Colonic mucosa (tissue), 4 donors: ENCODE measurements at regions not wholly inside any gene's neighbourhood (a gene's known extent, or its start where the extent isn't known, plus 50 kb on each side); places are given as distances from the start of the nearest gene placed in this dataset.
"Not testable (repeated sequence)": the region's sequence is repeated elsewhere in the genome, so short reads cannot be mapped to it uniquely, and the experiment has no call there.

Experiments used
- DNase-seq: peaks from one replicate; pipeline ENCODE4 v3.0.0-alpha.2; 2020
- H3K27ac ChIP-seq: fragments of 200-600 bp; one replicate; pipeline ENCODE4 v1.8.0; 2021
- H3K27me3 ChIP-seq: fragments of 200-600 bp; one replicate; pipeline ENCODE4 v1.8.0; 2021
- H3K36me3 ChIP-seq: fragments of 200-600 bp; one replicate; pipeline ENCODE4 v1.8.0; 2021
- H3K4me1 ChIP-seq: fragments of 200-600 bp; one replicate; pipeline ENCODE4 v1.8.0; 2021; ENCODE audit warnings: mild to moderate bottlenecking
- H3K4me3 ChIP-seq: fragments of 200-600 bp; one replicate; pipeline ENCODE4 v1.8.0; 2021
- H3K9ac ChIP-seq, 2 donors: one replicate each; pipeline ENCODE4 v1.7.0; 2013; ENCODE audit warnings: control low read depth in 2 of 2, low read depth in 2 of 2, low read length in 2 of 2
- H3K9me3 ChIP-seq: fragments of 200-600 bp; one replicate; pipeline ENCODE4 v1.8.0; 2021
- CTCF ChIP-seq: fragments of 200-600 bp; IDR thresholded peaks from one replicate; pipeline ENCODE4 v1.8.0; 2022; ENCODE audit warnings: antibody characterized with exemption, mild to moderate bottlenecking
- intact Hi-C: fragments of 100-400 bp; cut with DNase I; formaldehyde crosslinking; loops from one replicate; pipeline ENCODE4 v1.14.1; 2022
- donor health status: healthy.
- donor health status: DM: no; HTN: no; CAD: no.
- donor health status: DM: no; HTN: no; CAD: no.

GRCh38 chr6:10177704-10178103 lies 237.2 kb downstream of the TFAP2A start:
- Histone ChIP-seq H3K9ac (no peak overlapping the region), H3K4me3 (no peak overlapping the region), H3K27me3 (no peaks in the 10 kb centered on the region), H3K27ac (no peak overlapping the region), H3K9me3 (no peaks in the 10 kb centered on the region), H3K36me3 (no peaks in the 10 kb centered on the region), H3K4me1 (no peaks in the 10 kb centered on the region)
- no peak for TF ChIP-seq CTCF
- DNase-seq: no peak
- intact Hi-C loops: no loop called here

GRCh38 chr6:10175362-10175761 lies 239.5 kb downstream of the TFAP2A start:
- TF ChIP-seq CTCF: no peak
- H3K4me3 ChIP-seq: no peak overlapping the region
- H3K36me3 ChIP-seq: no peaks in the 10 kb centered on the region
- intact Hi-C loops: no loop called here
- H3K27me3 ChIP-seq: no peaks in the 10 kb centered on the region
- no peak for DNase-seq
- no peak overlapping the region for H3K27ac ChIP-seq
- H3K9me3 ChIP-seq: no peaks in the 10 kb centered on the region
- no peaks in the 10 kb centered on the region for H3K4me1 ChIP-seq
- no peak overlapping the region for H3K9ac ChIP-seq

- Histone ChIP-seq H3K4me1 (no peaks in the 10 kb centered on the region), H3K36me3 (no peaks in the 10 kb centered on the region), H3K4me3 (no peak overlapping the region), H3K27me3 (no peaks in the 10 kb centered on the region), H3K9me3 (no peaks in the 10 kb centered on the region), H3K9ac (no peak overlapping the region), H3K27ac (no peak overlapping the region)
- intact Hi-C loops: no loop called here
- no peak for TF ChIP-seq CTCF
- no peak for DNase-seq
Observed at GRCh38 chr6:10174761-10175160, 240.1 kb downstream of the TFAP2A start.

- Histone ChIP-seq H3K9ac (no peak overlapping the region), H3K4me3 (no peak overlapping the region), H3K36me3 (no peaks in the 10 kb centered on the region), H3K27me3 (no peaks in the 10 kb centered on the region), H3K4me1 (no peaks in the 10 kb centered on the region), H3K9me3 (no peaks in the 10 kb centered on the region), H3K27ac (no peak overlapping the region)
- DNase-seq: no peak
- intact Hi-C loops: no loop called here
- TF ChIP-seq CTCF: no peak
Observed at GRCh38 chr6:10174056-10174455, 240.8 kb downstream of the TFAP2A start.

GRCh38 chr6:10171706-10172105 lies 243.2 kb downstream of the TFAP2A start:
- H3K9me3 ChIP-seq, H3K27ac ChIP-seq, H3K4me1 ChIP-seq, DNase-seq, intact Hi-C loops, H3K9ac ChIP-seq, H3K4me3 ChIP-seq, H3K27me3 ChIP-seq, H3K36me3 ChIP-seq: not testable (repeated sequence)

GRCh38 chr6:10170816-10171215 lies 244.1 kb downstream of the TFAP2A start:
- no peak for DNase-seq
- H3K4me1 ChIP-seq: no peaks in the 10 kb centered on the region
- intact Hi-C loops: no loop called here
- no peak overlapping the region for H3K9ac ChIP-seq
- no peaks in the 10 kb centered on the region for H3K36me3 ChIP-seq
- H3K4me3 ChIP-seq: no peak overlapping the region
- H3K9me3 ChIP-seq: no peaks in the 10 kb centered on the region
- no peak for TF ChIP-seq CTCF
- H3K27me3 ChIP-seq: no peaks in the 10 kb centered on the region
- no peak overlapping the region for H3K27ac ChIP-seq
